Neuronal stem cell (in vitro differentiated cells): ENCODE measurements at regions not wholly inside any gene's neighbourhood (a gene's known extent, or its start where the extent isn't known, plus 50 kb on each side); places are given as distances from the start of the nearest gene placed in this dataset.
A peak's percentile ranks its signal among the peaks of the same experiment; 100 is the strongest.

ENCODE experiments used
- DNase-seq: peaks from one replicate; pipeline ENCODE4 v3.0.0-alpha.2; 2013; ENCODE audit warnings: low spot score
- H2AFZ ChIP-seq: one replicate; pipeline ENCODE4 v1.6.1; 2013; ENCODE audit warnings: mild to moderate bottlenecking, low read length, inconsistent platforms
- H2AK5ac ChIP-seq: 2 replicates; pipeline ENCODE4 v1.6.1; 2013; ENCODE audit warnings: low read depth, mild to moderate bottlenecking, inconsistent platforms, low read length, moderate library complexity, mixed read lengths
- H2BK120ac ChIP-seq: 2 replicates; pipeline ENCODE4 v1.6.1; 2013; ENCODE audit warnings: low read depth, mild to moderate bottlenecking, inconsistent platforms, low read length, moderate library complexity, mixed read lengths
- H2BK12ac ChIP-seq: one replicate; pipeline ENCODE4 v1.6.1; 2013; ENCODE audit warnings: low read length, inconsistent platforms
- H2BK15ac ChIP-seq: 2 replicates; pipeline ENCODE4 v1.6.1; 2013; ENCODE audit warnings: mild to moderate bottlenecking, low read length, inconsistent platforms, mixed read lengths
- H2BK5ac ChIP-seq: one replicate; pipeline ENCODE4 v1.6.1; 2013; ENCODE audit warnings: inconsistent platforms, mild to moderate bottlenecking, low read length, moderate library complexity
- H3K14ac ChIP-seq: one replicate; pipeline ENCODE4 v1.6.1; 2013; ENCODE audit warnings: low read length, inconsistent platforms
- H3K18ac ChIP-seq: 2 replicates; pipeline ENCODE4 v1.6.1; 2013; ENCODE audit warnings: low read length, inconsistent platforms
- H3K23ac ChIP-seq: 2 replicates; pipeline ENCODE4 v1.6.1; 2013; ENCODE audit warnings: low read depth, mild to moderate bottlenecking, mixed read lengths, low read length, inconsistent platforms; ENCODE audit not compliant: poor library complexity
- H3K27ac ChIP-seq: replicated peaks from 3 replicates; pipeline ENCODE4 v1.5.1; 2013; ENCODE audit warnings: low read length, inconsistent platforms
- H3K27me3 ChIP-seq, 3 experiments: 2 replicates each; pipeline ENCODE4 v1.6.1; 2013; ENCODE audit warnings: low read length in 3 of 3, mild to moderate bottlenecking in 2 of 3, inconsistent platforms in 1 of 3, low read depth in 1 of 3, mixed read lengths in 1 of 3, moderate library complexity in 1 of 3; ENCODE audit not compliant: control insufficient read depth in 3 of 3, insufficient read depth in 3 of 3
- H3K36me3 ChIP-seq, 2 donors: replicated peaks in 1 of 2; 2 replicates each; pipeline ENCODE4 v1.6.1; 2013; ENCODE audit warnings: low read length in 2 of 2; ENCODE audit not compliant: control insufficient read depth in 2 of 2, insufficient read depth in 2 of 2
- H3K4ac ChIP-seq: 2 replicates; pipeline ENCODE4 v1.6.1; 2013; ENCODE audit warnings: inconsistent platforms, mild to moderate bottlenecking, low read length, moderate library complexity
- H3K4me1 ChIP-seq, 2 donors: 1 replicate in 1 of 2; 2 replicates in 1 of 2; pipeline ENCODE4 v1.6.1; 2013; ENCODE audit warnings: low read length in 2 of 2, low read depth in 1 of 2; ENCODE audit not compliant: control insufficient read depth in 2 of 2, insufficient read depth in 1 of 2
- H3K4me2 ChIP-seq: one replicate; pipeline ENCODE4 v1.6.1; 2013; ENCODE audit warnings: mild to moderate bottlenecking, low read length, inconsistent platforms; ENCODE audit not compliant: insufficient read depth, poor library complexity, severe bottlenecking
- H3K4me3 ChIP-seq, 2 donors: 2 replicates each; pipeline ENCODE4 v1.5.1; 2013; ENCODE audit warnings: low read length in 2 of 2, mild to moderate bottlenecking in 2 of 2, inconsistent platforms in 1 of 2, moderate library complexity in 1 of 2
- H3K79me1 ChIP-seq: one replicate; pipeline ENCODE4 v1.6.1; 2013; ENCODE audit warnings: low read depth, mild to moderate bottlenecking, inconsistent platforms, low read length, moderate library complexity
- H3K9ac ChIP-seq: one replicate; pipeline ENCODE4 v1.6.1; 2013; ENCODE audit warnings: mild to moderate bottlenecking, low read depth, low read length, inconsistent platforms; ENCODE audit not compliant: poor library complexity
- H3K9me3 ChIP-seq, 2 donors: replicated peaks in 1 of 2; 2 replicates each; pipeline versions ENCODE3 to v1.6.1; 2013; ENCODE audit warnings: low read length in 2 of 2, mild to moderate bottlenecking in 2 of 2, inconsistent platforms in 1 of 2, low read depth in 1 of 2, mixed read lengths in 1 of 2, moderate library complexity in 1 of 2; ENCODE audit not compliant: control insufficient read depth in 2 of 2, insufficient read depth in 1 of 2
- H4K8ac ChIP-seq: one replicate; pipeline ENCODE4 v1.6.1; 2013; ENCODE audit warnings: low read depth, mild to moderate bottlenecking, inconsistent platforms, low read length, moderate library complexity
- H4K91ac ChIP-seq: one replicate; pipeline ENCODE4 v1.6.1; 2013; ENCODE audit warnings: low read length, low read depth, mild to moderate bottlenecking, inconsistent platforms; ENCODE audit not compliant: poor library complexity
- WGBS, 2 donors: extraction: QIAGEN DNeasy Blood & Tissue Kit; methylation state at CpG; one replicate each; pipeline ENCODE4 v1.1.7; 2013; ENCODE audit warnings: missing lambda C conversion rate in 2 of 2, mixed read lengths in 1 of 2; ENCODE audit not compliant: insufficient read length in 2 of 2, insufficient replicate concordance in 1 of 2; ENCODE audit errors: extremely low coverage in 2 of 2; 5-methylcytosine and 5-hydroxymethylcytosine counted together

DNA sequence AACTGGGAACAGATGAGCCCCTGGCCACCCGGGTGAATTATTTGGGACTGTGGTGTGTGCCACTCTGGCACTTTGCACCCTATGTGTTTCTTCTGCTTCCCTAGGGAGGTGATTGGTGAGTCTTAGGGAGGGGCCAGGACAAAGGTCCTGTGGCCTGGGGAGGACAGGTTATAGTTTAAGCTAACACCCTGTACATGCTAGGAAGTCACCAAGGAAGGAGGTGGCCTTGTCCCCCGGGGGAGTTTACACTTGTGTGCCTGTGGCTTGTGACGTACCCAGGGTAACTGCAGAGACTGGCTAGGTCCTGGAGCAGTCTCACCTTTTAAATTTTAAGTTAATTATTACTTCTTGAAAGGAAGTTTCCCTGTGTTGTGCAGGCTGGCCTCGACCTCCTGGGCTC, 196.2 kb downstream of the BAMBI start:
- Histone ChIP-seq H3K4ac (no peak overlapping the region), H3K4me1 (peaks cover 0 to 7% of the 10 kb centered on the region in 2 donors), H2BK5ac (no peak overlapping the region), H2BK120ac (no peak overlapping the region), H2AK5ac (no peak overlapping the region), H3K79me1 (no peaks in the 10 kb centered on the region), H3K27ac (no peak overlapping the region), H2AFZ (no peak overlapping the region), H3K18ac (no peak overlapping the region), H3K14ac (no peak overlapping the region), H3K36me3 (no peaks in the 10 kb centered on the region), H4K91ac (no peak overlapping the region), H3K27me3 (peaks cover 0 to 22% (median 0%) of the 10 kb centered on the region in 3 experiments), H2BK12ac (no peak overlapping the region), H3K4me2 (no peak overlapping the region), H4K8ac (no peak overlapping the region), H2BK15ac (no peak overlapping the region), H3K9ac (no peak overlapping the region), H3K4me3 (no peak overlapping the region), H3K9me3 (no peaks in the 10 kb centered on the region), H3K23ac (no peak overlapping the region)
- WGBS, 2 donors, result no CpG with 5 or more reads among the region's 4 CpGs
- DNase-seq, result no peak

DNA sequence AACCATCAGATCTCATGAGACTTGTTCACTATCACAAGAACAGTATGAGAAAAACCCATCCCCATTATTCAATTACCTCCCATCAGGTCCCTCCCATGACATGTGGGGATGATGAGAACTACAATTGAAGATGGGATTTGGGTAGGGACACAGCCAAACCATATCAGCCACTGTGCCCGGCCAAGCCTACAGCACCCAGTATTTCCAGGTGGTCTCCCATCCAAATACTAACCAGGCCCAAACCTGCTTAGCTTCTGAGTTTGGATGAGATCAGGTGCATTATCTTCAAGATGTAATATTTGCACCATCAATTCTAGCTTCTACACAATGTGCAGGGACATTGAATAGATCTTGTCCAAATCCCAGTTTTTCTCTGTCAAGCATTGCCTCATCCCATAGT, 196.9 kb downstream of the BAMBI start:
- Histone ChIP-seq H3K27ac (no peak overlapping the region), H2BK12ac (no peak overlapping the region), H3K14ac (no peak overlapping the region)

DNA sequence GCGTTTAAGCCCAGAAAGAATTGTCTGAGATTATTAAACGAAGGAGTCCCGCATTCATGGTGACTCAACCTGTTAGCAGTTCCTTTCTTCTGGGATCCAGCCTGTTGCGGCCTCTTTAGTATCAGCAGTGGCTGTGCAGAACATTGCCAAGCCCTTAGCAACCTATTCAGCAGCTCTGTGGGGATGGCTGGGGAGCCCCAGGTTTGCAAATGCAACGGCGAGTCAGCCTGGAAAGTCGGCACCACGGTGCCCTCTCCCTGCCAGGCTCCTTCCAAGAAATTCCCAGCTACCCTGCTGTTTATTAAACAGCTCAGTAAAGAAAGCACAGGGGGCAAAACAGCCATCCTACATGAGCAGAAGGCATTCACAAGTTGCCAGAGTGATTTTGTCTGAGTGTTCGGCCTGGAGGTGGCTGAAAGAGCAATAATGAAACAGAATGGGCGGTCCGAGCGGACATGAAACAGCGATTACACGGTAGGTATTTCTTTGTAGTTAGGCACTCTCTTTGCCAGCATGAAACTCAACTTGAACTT, 198.3 kb downstream of the BAMBI start:
- Histone ChIP-seq H3K4me3 (no peak overlapping the region), H3K4ac (no peak overlapping the region)

More for the DNA sequence above, 196.9 kb downstream of the BAMBI start:
- no CpG with 5 or more reads among the region's 1 CpG for WGBS, 2 donors
- H3K4ac ChIP-seq, result no peak overlapping the region
- H2BK120ac ChIP-seq, result no peak overlapping the region
- no peak overlapping the region for H4K91ac ChIP-seq
- no peak overlapping the region for H4K8ac ChIP-seq
- no peak overlapping the region for H3K23ac ChIP-seq
- H3K79me1 ChIP-seq, result no peaks in the 10 kb centered on the region
- no peak overlapping the region for H3K9ac ChIP-seq
- H3K4me1 ChIP-seq, result peaks cover 0 to 7% of the 10 kb centered on the region in 2 donors
- H3K18ac ChIP-seq, result no peak overlapping the region
- no peak overlapping the region for H3K4me3 ChIP-seq
- H3K9me3 ChIP-seq, result no peaks in the 10 kb centered on the region
- no peaks in the 10 kb centered on the region for H3K36me3 ChIP-seq
- no peak overlapping the region for H2BK15ac ChIP-seq
- no peak overlapping the region for H2BK5ac ChIP-seq
- no peak overlapping the region for H3K4me2 ChIP-seq
- no peak for DNase-seq
- H3K27me3 ChIP-seq, result peaks cover 0 to 22% (median 0%) of the 10 kb centered on the region in 3 experiments
- no peak overlapping the region for H2AK5ac ChIP-seq
- H2AFZ ChIP-seq, result no peak overlapping the region

DNA sequence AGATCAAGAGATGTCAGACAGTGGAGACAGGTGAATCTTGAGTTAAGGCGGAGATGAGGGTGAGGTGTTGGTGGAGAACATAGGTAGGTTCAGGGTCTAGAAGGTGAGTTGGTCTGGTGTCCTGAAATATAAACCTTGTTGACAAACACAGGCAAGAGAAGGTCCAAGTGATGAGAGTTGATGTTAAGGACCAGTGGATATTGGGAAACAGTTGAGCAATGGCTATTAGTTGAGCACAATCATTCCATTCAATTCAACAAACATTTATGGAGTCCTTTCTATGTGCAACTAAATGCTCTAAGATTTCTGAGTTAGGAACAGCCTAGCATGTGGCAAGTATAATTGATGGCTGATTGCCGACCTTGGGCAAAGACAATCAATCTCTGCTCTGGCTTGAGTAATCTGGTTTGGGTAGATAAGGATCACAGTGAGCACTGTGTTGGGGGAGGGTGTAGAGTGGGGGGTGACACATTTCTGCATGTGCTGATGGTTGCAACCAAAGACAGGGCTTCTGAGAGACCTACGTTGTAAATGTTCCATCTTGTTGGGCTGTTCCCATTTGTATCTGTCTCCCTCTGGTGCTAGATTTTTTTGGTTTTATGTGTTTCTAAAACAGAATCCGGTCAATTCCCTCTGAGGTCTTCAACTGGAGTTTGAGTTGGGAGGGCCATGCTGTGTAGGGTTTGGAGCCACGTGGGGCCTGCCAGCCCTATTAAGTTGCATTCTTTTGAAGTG, 201.1 kb downstream of the BAMBI start:
- Histone ChIP-seq H3K27me3 (peaks cover 0 to 25% (median 0%) of the 10 kb centered on the region in 3 experiments), H3K14ac (no peak overlapping the region), H4K91ac (no peak overlapping the region), H2BK5ac (no peak overlapping the region), H3K9me3 (no peaks in the 10 kb centered on the region), H2BK15ac (no peak overlapping the region), H3K79me1 (no peaks in the 10 kb centered on the region), H4K8ac (no peak overlapping the region), H3K4me3 (no peak overlapping the region), H2AFZ (no peak overlapping the region), H3K4ac (no peak overlapping the region), H3K23ac (no peak overlapping the region), H3K18ac (no peak overlapping the region), H3K4me1 (peaks cover 0 to 7% of the 10 kb centered on the region in 2 donors), H2BK12ac (no peak overlapping the region), H2AK5ac (no peak overlapping the region), H3K4me2 (no peak overlapping the region), H3K27ac (no peak overlapping the region), H2BK120ac (no peak overlapping the region), H3K9ac (no peak overlapping the region), H3K36me3 (no peaks in the 10 kb centered on the region)
- no peak for DNase-seq
- no CpG with 5 or more reads among the region's 5 CpGs for WGBS, 2 donors

More for the DNA sequence above, 198.3 kb downstream of the BAMBI start:
- H4K91ac ChIP-seq, result no peak overlapping the region
- H3K9me3 ChIP-seq, result no peaks in the 10 kb centered on the region
- no peak overlapping the region for H4K8ac ChIP-seq
- WGBS, 2 donors, result no CpG with 5 or more reads among the region's 14 CpGs
- H3K9ac ChIP-seq, result no peak overlapping the region
- no peak overlapping the region for H2BK12ac ChIP-seq
- H2AFZ ChIP-seq, result peak overlapping the region; percentile 75
- no peaks in the 10 kb centered on the region for H3K79me1 ChIP-seq
- H3K14ac ChIP-seq, result no peak overlapping the region
- H2BK5ac ChIP-seq, result no peak overlapping the region
- no peak overlapping the region for H2BK15ac ChIP-seq
- H3K36me3 ChIP-seq, result no peaks in the 10 kb centered on the region
- H3K27ac ChIP-seq, result no peak overlapping the region
- peak; percentile 29 for DNase-seq
- no peak overlapping the region for H3K18ac ChIP-seq
- H2BK120ac ChIP-seq, result no peak overlapping the region
- no peak overlapping the region for H3K23ac ChIP-seq
- peaks cover 0 to 25% (median 0%) of the 10 kb centered on the region in 3 experiments for H3K27me3 ChIP-seq
- peaks cover 0 to 7% of the 10 kb centered on the region in 2 donors for H3K4me1 ChIP-seq
- no peak overlapping the region for H2AK5ac ChIP-seq
- no peak overlapping the region for H3K4me2 ChIP-seq
